HS-27A (cell line): ENCODE measurements at regions not wholly inside any gene's neighbourhood (a gene's known extent, or its start where the extent isn't known, plus 50 kb on each side); places are given as distances from the start of the nearest gene placed in this dataset.

Experiments used
- DNase-seq: peaks from one replicate; pipeline ENCODE4 v3.0.0-alpha.2; 2012; ENCODE audit warnings: low read depth, missing footprints

GRCh38 chr1:172980971-172981370 lies 69.8 kb downstream of the TNFSF18 start:
- DNase-seq = no peak
